CD4-positive, alpha-beta T cell (primary cell): ENCODE measurements at regions not wholly inside any gene's neighbourhood (a gene's known extent, or its start where the extent isn't known, plus 50 kb on each side); places are given as distances from the start of the nearest gene placed in this dataset.
"Not testable (repeated sequence)": the region's sequence is repeated elsewhere in the genome, so short reads cannot be mapped to it uniquely, and the experiment has no call there.

ENCODE experiments used
- ATAC-seq: fragments of 200-7000 bp; cut with Tn5 transposase; one replicate; pipeline ENCODE4 v1.10.0; 2022; ENCODE audit warnings: mild to moderate bottlenecking; ENCODE audit not compliant: poor library complexity
- CTCF ChIA-PET: fragments of 350-600 bp; sonication (Branson Sonifier 250); formaldehyde crosslinking; loops from one replicate; lab custom pipeline; 2021; ENCODE audit warnings: antibody characterized with exemption, inconsistent platforms; lab: Charles Lee
- POLR2A ChIA-PET: fragments of 350-600 bp; sonication (Branson Sonifier 250); formaldehyde crosslinking; loops from one replicate; lab custom pipeline; 2021; ENCODE audit warnings: antibody characterized with exemption, inconsistent platforms; lab: Charles Lee
- DNase-seq, 14 experiments: peaks; one replicate each; pipeline ENCODE4 v3.0.0-alpha.2; 2013 to 2020; ENCODE audit warnings: mixed read lengths in 2 of 14
- H3K27ac ChIP-seq, 2 donors: one replicate each; pipeline versions ENCODE4 v1.5.1 to v1.7.0; 2013; ENCODE audit warnings: low read length in 2 of 2, low read depth in 1 of 2, mild to moderate bottlenecking in 1 of 2
- H3K27me3 ChIP-seq, 2 experiments: 1 replicate in 1 of 2; 2 replicates in 1 of 2; pipeline versions ENCODE4 v1.6.1 to v1.7.0; 2013; ENCODE audit warnings: low read length in 2 of 2, control low read depth in 1 of 2, mild to moderate bottlenecking in 1 of 2, moderate library complexity in 1 of 2; ENCODE audit not compliant: insufficient read depth in 2 of 2, control insufficient read depth in 1 of 2
- H3K36me3 ChIP-seq: one replicate; pipeline ENCODE4 v1.6.1; 2013; ENCODE audit warnings: low read length, control low read depth; ENCODE audit not compliant: insufficient read depth
- H3K4me1 ChIP-seq: one replicate; pipeline ENCODE4 v1.6.1; 2013; ENCODE audit warnings: low read length, control low read depth; ENCODE audit not compliant: insufficient read depth
- H3K4me3 ChIP-seq: one replicate; pipeline ENCODE4 v1.5.1; 2013; ENCODE audit warnings: mild to moderate bottlenecking, low read length, moderate library complexity
- H3K9me3 ChIP-seq, 2 experiments: 1 replicate in 1 of 2; 2 replicates in 1 of 2; pipeline versions ENCODE4 v1.6.1 to v1.7.0; 2013; ENCODE audit warnings: low read length in 2 of 2, mild to moderate bottlenecking in 2 of 2, control low read depth in 1 of 2, moderate library complexity in 1 of 2; ENCODE audit not compliant: control insufficient read depth in 1 of 2, insufficient read depth in 1 of 2
- H3K27ac Mint-ChIP-seq: one replicate; pipeline ENCODE4 v1.8.0; 2020; ENCODE audit warnings: mixed read lengths
- H3K27me3 Mint-ChIP-seq: one replicate; pipeline ENCODE4 v1.8.0; 2021; ENCODE audit warnings: mixed read lengths
- H3K36me3 Mint-ChIP-seq: one replicate; pipeline ENCODE4 v1.8.0; 2021; ENCODE audit warnings: low read depth, mixed read lengths
- H3K4me1 Mint-ChIP-seq: one replicate; pipeline ENCODE4 v1.8.0; 2021; ENCODE audit warnings: low read depth, mixed read lengths
- H3K4me3 Mint-ChIP-seq: one replicate; pipeline ENCODE4 v1.8.0; 2020; ENCODE audit warnings: mild to moderate bottlenecking, mixed read lengths
- H3K9me3 Mint-ChIP-seq: one replicate; pipeline ENCODE4 v1.8.0; 2020; ENCODE audit warnings: mixed read lengths
- CTCF ChIP-seq: fragments of 200-600 bp; IDR thresholded peaks from one replicate; pipeline ENCODE4 v1.8.0; 2022; ENCODE audit warnings: antibody characterized with exemption, mild to moderate bottlenecking
- intact Hi-C, 2 experiments: fragments of 100-400 bp; cut with DNase I in 1 of 2; cut with micrococcal nuclease in 1 of 2; formaldehyde crosslinking; loops; one replicate each; pipeline versions ENCODE4 v1.15.1 to v1.9.0; 2023 to 2025; cut with DNase I, micrococcal nuclease

- H3K27ac ChIP-seq, ATAC-seq, H3K4me3 Mint-ChIP-seq, H3K9me3 ChIP-seq, H3K4me1 ChIP-seq, H3K27me3 Mint-ChIP-seq, H3K4me3 ChIP-seq, CTCF ChIA-PET, POLR2A ChIA-PET, H3K4me1 Mint-ChIP-seq, H3K36me3 Mint-ChIP-seq, H3K36me3 ChIP-seq, H3K9me3 Mint-ChIP-seq, H3K27me3 ChIP-seq, intact Hi-C loops, DNase-seq, H3K27ac Mint-ChIP-seq: not testable (repeated sequence)
These were observed 75.0 kb upstream of the RGS1 start for GRCh38 chr1:192500541-192500940.

DNA sequence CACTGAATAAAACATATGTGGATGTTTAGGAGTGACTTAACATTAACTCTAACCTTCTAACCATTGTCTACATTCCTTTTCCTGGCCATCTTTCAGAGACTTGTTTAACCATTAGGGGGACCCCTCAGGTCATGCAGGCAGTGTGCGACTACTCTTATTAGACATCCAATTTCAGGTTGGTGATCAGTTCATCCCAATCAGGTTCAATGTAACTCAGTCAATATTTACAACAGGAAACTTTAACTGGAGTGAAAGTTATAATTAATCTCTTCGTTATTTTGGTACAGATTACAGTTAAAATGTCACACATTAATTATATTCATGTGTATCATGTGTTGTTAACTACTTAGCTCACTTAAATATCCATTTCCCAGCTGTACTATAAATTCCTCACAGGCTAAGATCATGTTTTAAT is 68.8 kb upstream of the RGS1 start:
- DNase-seq: peak in 4 of 14 experiments; percentile 14 to 53 (median 40)
- no peaks in the 10 kb centered on the region for H3K9me3 Mint-ChIP-seq
- no peak overlapping the region for H3K27ac ChIP-seq
- no peaks in the 10 kb centered on the region for H3K4me1 ChIP-seq
- intact Hi-C loops: no loop called here
- no peak for TF ChIP-seq CTCF
- H3K36me3 Mint-ChIP-seq: no peaks in the 10 kb centered on the region
- H3K4me3 ChIP-seq: no peak overlapping the region
- H3K4me1 Mint-ChIP-seq: no peaks in the 10 kb centered on the region
- H3K9me3 ChIP-seq: no peaks in the 10 kb centered on the region
- no peaks in the 10 kb centered on the region for H3K27me3 ChIP-seq
- H3K4me3 Mint-ChIP-seq: no peak overlapping the region
- ATAC-seq: no peak
- no peaks in the 10 kb centered on the region for H3K27me3 Mint-ChIP-seq
- H3K36me3 ChIP-seq: no peaks in the 10 kb centered on the region
- ChIA-PET POLR2A (no interaction called here), CTCF (interaction anchor here (0.7 to 1.5 kb wide), 4 partner anchors 10 to 73 kb away, joined by 3 to 6 read pairs (median 4); no protein-coding TSS in a partner anchor)
- no peak overlapping the region for H3K27ac Mint-ChIP-seq

GRCh38 chr1:192512426-192513162 is 63.0 kb upstream of the RGS1 start:
- Mint-ChIP-seq H3K27ac (peak overlapping the region; percentile 11), H3K4me1 (peaks cover 38% of the 10 kb centered on the region), H3K36me3 (no peaks in the 10 kb centered on the region), H3K9me3 (no peaks in the 10 kb centered on the region), H3K4me3 (no peak overlapping the region), H3K27me3 (no peaks in the 10 kb centered on the region)
- no peaks in the 10 kb centered on the region for H3K27me3 ChIP-seq
- ChIA-PET POLR2A (no interaction called here), CTCF (no interaction called here)
- no peak for TF ChIP-seq CTCF
- DNase-seq (peak in 2 of 14 experiments; percentile 53 to 58), ATAC-seq (no peak)
- H3K4me3 ChIP-seq: no peak overlapping the region
- H3K36me3 ChIP-seq: no peaks in the 10 kb centered on the region
- no peak overlapping the region for H3K27ac ChIP-seq
- no peaks in the 10 kb centered on the region for H3K9me3 ChIP-seq
- intact Hi-C loops: loop anchor here in 1 of 2 experiments (5.0 kb wide), 1 partner anchor 35 kb away; no protein-coding TSS in a partner anchor
- peaks cover 16% of the 10 kb centered on the region for H3K4me1 ChIP-seq
